Amygdala (tissue), 56 donors: ENCODE measurements at regions not wholly inside any gene's neighbourhood (a gene's known extent, or its start where the extent isn't known, plus 50 kb on each side); places are given as distances from the start of the nearest gene placed in this dataset.
"Not testable (repeated sequence)": the region's sequence is repeated elsewhere in the genome, so short reads cannot be mapped to it uniquely, and the experiment has no call there.

ENCODE experiments used
- DNase-seq, 56 donors: peaks; one replicate each; lab custom pipeline; 2025; lab: John Stamatoyannopoulos, UW

GRCh38 chr2:13492262-13492661, 775.5 kb downstream of the TRIB2 start:
- DNase-seq, result no peak

- DNase-seq, result no peak
Observed at GRCh38 chr2:13495051-13495450, 778.3 kb downstream of the TRIB2 start.

- no peak for DNase-seq
Observed at GRCh38 chr2:13504808-13505207, 788.1 kb downstream of the TRIB2 start.

- DNase-seq, result no peak
Observed at GRCh38 chr2:13508671-13509070, 791.9 kb downstream of the TRIB2 start.

GRCh38 chr2:13515254-13515653, 798.5 kb downstream of the TRIB2 start:
- DNase-seq, result no peak

GRCh38 chr2:13522096-13522495, 805.4 kb downstream of the TRIB2 start:
- DNase-seq, result no peak

GRCh38 chr2:13522917-13523821, 806.4 kb downstream of the TRIB2 start:
- DNase-seq, result no peak

- no peak for DNase-seq
Observed at GRCh38 chr2:13524492-13524891, 807.8 kb downstream of the TRIB2 start.

GRCh38 chr2:13531735-13532410, 815.1 kb downstream of the TRIB2 start:
- DNase-seq, result not testable (repeated sequence)

GRCh38 chr2:13532781-13533523, 816.2 kb downstream of the TRIB2 start:
- not testable (repeated sequence) for DNase-seq

GRCh38 chr2:13533524-13533922, 816.8 kb downstream of the TRIB2 start:
- no peak for DNase-seq

GRCh38 chr2:13536941-13537340, 820.2 kb downstream of the TRIB2 start:
- no peak for DNase-seq

- no peak for DNase-seq
Observed at GRCh38 chr2:13537771-13538349, 821.1 kb downstream of the TRIB2 start.

- DNase-seq, result no peak
Observed at GRCh38 chr2:13539296-13539695, 822.6 kb downstream of the TRIB2 start.

- no peak for DNase-seq
Observed at GRCh38 chr2:13542061-13542460, 825.3 kb downstream of the TRIB2 start.

GRCh38 chr2:13542642-13543041, 825.9 kb downstream of the TRIB2 start:
- DNase-seq, result no peak

GRCh38 chr2:13543550-13543949, 826.8 kb downstream of the TRIB2 start:
- DNase-seq, result no peak

- no peak for DNase-seq
Observed at GRCh38 chr2:13545320-13545719, 828.6 kb downstream of the TRIB2 start.

GRCh38 chr2:13546131-13546530, 829.4 kb downstream of the TRIB2 start:
- no peak for DNase-seq

GRCh38 chr2:13550285-13551231, 833.8 kb downstream of the TRIB2 start:
- no peak for DNase-seq
